Testis (tissue), 2 donors: ENCODE measurements at regions not wholly inside any gene's neighbourhood (a gene's known extent, or its start where the extent isn't known, plus 50 kb on each side); places are given as distances from the start of the nearest gene placed in this dataset.

Experiments
- DNase-seq: peaks from one replicate; pipeline ENCODE4 v3.0.0-alpha.2; 2019
- H3K27ac ChIP-seq, 2 donors: fragments of 200-600 bp; sonication (generic); one replicate each; pipeline ENCODE4 v1.5.1; 2019
- H3K27me3 ChIP-seq: fragments of 200-600 bp; sonication (generic); one replicate; pipeline ENCODE4 v1.5.1; 2019
- H3K36me3 ChIP-seq: fragments of 200-600 bp; sonication (generic); one replicate; pipeline ENCODE4 v1.5.1; 2017; ENCODE audit warnings: low read depth; ENCODE audit errors: missing control alignments
- H3K4me1 ChIP-seq: fragments of 200-600 bp; sonication (generic); one replicate; pipeline ENCODE4 v1.5.1; 2019
- H3K4me3 ChIP-seq, 2 donors: fragments of 200-600 bp; sonication (generic); one replicate each; pipeline ENCODE4 v1.5.1; 2017 to 2019
- H3K9me3 ChIP-seq: fragments of 200-600 bp; sonication (generic); one replicate; pipeline ENCODE4 v1.5.1; 2017
- POLR2A ChIP-seq: fragments of 450-650 bp; IDR thresholded peaks from one replicate; pipeline ENCODE4 v1.6.1; 2017; ENCODE audit warnings: antibody characterized with exemption, mild to moderate bottlenecking, moderate library complexity
- WGBS, 2 donors: methylation state at CpG; one replicate each; pipeline ENCODE4 v1.1.5; 2018; 5-methylcytosine and 5-hydroxymethylcytosine counted together
- intact Hi-C: fragments of 100-400 bp; cut with DNase I; formaldehyde crosslinking; loops from one replicate; pipeline ENCODE4 v1.15.1; 2023; ENCODE audit warnings: low total_unique reads
- TF ChIP-seq, protein P1 (sequence below), 3 experiments: fragments of 450-650 bp in 2 of 3; fragments of 200-600 bp in 1 of 3; sonication (generic) in 1 of 3; IDR thresholded peaks; one replicate each; pipeline ENCODE4 v1.5.1; 2016 to 2019; ENCODE audit warnings: antibody characterized with exemption in 3 of 3, mild to moderate bottlenecking in 2 of 3, moderate library complexity in 1 of 3

- no peak overlapping the region for H3K27ac ChIP-seq
- intact Hi-C loops: no loop called here
- 95 to 96% methylated on average over 8 to 12 of the region's 12 CpGs for WGBS, 2 donors
- H3K4me1 ChIP-seq: no peaks in the 10 kb centered on the region
- no peak for DNase-seq
- no peaks in the 10 kb centered on the region for H3K36me3 ChIP-seq
- no peak overlapping the region for H3K4me3 ChIP-seq
- H3K9me3 ChIP-seq: no peaks in the 10 kb centered on the region
- H3K27me3 ChIP-seq: no peaks in the 10 kb centered on the region
- no peak for TF ChIP-seq POLR2A
- TF ChIP-seq, protein P1, sequence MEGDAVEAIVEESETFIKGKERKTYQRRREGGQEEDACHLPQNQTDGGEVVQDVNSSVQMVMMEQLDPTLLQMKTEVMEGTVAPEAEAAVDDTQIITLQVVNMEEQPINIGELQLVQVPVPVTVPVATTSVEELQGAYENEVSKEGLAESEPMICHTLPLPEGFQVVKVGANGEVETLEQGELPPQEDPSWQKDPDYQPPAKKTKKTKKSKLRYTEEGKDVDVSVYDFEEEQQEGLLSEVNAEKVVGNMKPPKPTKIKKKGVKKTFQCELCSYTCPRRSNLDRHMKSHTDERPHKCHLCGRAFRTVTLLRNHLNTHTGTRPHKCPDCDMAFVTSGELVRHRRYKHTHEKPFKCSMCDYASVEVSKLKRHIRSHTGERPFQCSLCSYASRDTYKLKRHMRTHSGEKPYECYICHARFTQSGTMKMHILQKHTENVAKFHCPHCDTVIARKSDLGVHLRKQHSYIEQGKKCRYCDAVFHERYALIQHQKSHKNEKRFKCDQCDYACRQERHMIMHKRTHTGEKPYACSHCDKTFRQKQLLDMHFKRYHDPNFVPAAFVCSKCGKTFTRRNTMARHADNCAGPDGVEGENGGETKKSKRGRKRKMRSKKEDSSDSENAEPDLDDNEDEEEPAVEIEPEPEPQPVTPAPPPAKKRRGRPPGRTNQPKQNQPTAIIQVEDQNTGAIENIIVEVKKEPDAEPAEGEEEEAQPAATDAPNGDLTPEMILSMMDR (IDR thresholded peaks at IDR 0.05): no peak
Observed at GRCh38 chr11:131201674-131202073, 168.7 kb upstream of the NTM start.

GRCh38 chr11:131203040-131203439 lies 167.4 kb upstream of the NTM start:
- Histone ChIP-seq H3K4me3 (no peak overlapping the region), H3K27ac (no peak overlapping the region), H3K27me3 (no peaks in the 10 kb centered on the region), H3K9me3 (no peaks in the 10 kb centered on the region), H3K36me3 (no peaks in the 10 kb centered on the region), H3K4me1 (no peaks in the 10 kb centered on the region)
- 50 to 63% methylated on average over 1 of the region's 1 CpG for WGBS, 2 donors
- TF ChIP-seq, protein P1 (IDR thresholded peaks at IDR 0.05): no peak
- TF ChIP-seq POLR2A: no peak
- no peak for DNase-seq
- intact Hi-C loops: no loop called here

DNA sequence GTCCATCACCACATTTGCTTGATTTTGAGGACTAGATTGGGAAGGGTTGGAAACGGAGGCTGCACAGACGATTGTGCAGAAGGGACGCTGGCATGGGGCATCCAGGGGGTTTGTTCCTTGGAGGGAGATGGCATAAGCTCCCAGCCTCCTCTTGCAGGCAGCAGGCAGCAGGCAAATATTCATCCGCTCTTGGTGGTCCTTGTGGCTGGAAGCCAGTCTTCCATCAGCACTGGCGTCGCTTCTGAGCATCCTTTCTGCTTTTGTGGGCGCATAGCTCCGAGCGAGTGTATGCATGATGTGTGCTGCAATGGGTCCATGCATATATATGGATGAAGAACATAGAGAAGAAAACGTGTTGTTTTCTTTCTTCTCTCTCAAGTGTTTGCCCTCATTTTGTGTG lies 166.1 kb upstream of the NTM start:
- intact Hi-C loops: no loop called here
- no peaks in the 10 kb centered on the region for H3K9me3 ChIP-seq
- no peak for DNase-seq
- H3K27me3 ChIP-seq: no peaks in the 10 kb centered on the region
- H3K4me3 ChIP-seq: no peak overlapping the region
- TF ChIP-seq, protein P1 (IDR thresholded peaks at IDR 0.05): no peak
- no peak for TF ChIP-seq POLR2A
- no peaks in the 10 kb centered on the region for H3K4me1 ChIP-seq
- no peaks in the 10 kb centered on the region for H3K36me3 ChIP-seq
- no peak overlapping the region for H3K27ac ChIP-seq
- WGBS, 2 donors: 73 to 77% methylated on average over 10 of the region's 10 CpGs

GRCh38 chr11:131204765-131205380 lies 165.5 kb upstream of the NTM start:
- intact Hi-C loops: no loop called here
- H3K4me3 ChIP-seq: peak overlapping the region in 1 of 2 donors; percentile 9
- H3K27me3 ChIP-seq: no peaks in the 10 kb centered on the region
- H3K36me3 ChIP-seq: no peaks in the 10 kb centered on the region
- no peaks in the 10 kb centered on the region for H3K4me1 ChIP-seq
- DNase-seq: no peak
- H3K27ac ChIP-seq: no peak overlapping the region
- 37 to 55% methylated on average over 11 of the region's 11 CpGs for WGBS, 2 donors
- no peaks in the 10 kb centered on the region for H3K9me3 ChIP-seq
- TF ChIP-seq POLR2A: no peak
- TF ChIP-seq, protein P1 (IDR thresholded peaks at IDR 0.05): no peak

DNA sequence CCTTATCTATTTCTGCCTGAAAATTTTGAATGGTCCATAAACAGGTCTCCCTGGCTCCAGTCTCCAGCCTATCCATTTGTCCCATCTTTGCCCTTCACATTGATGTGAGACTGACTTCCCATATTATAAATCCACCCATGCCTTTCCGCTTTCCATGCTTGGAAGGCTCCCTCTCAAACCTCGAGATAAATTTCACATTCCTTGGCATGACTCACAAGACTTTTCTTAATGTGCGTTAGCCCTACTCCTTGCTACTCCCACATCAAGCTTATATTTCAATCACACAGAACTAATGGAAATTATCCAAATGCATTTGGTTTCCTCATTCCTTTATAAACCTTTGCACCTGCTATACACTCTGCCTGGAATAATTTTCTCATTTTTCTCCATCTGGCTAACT lies 163.7 kb upstream of the NTM start:
- WGBS, 2 donors: 55 to 57% methylated on average over 3 of the region's 3 CpGs
- no peaks in the 10 kb centered on the region for H3K9me3 ChIP-seq
- intact Hi-C loops: no loop called here

More for the DNA sequence above, 163.7 kb upstream of the NTM start:
- no peak overlapping the region for H3K4me3 ChIP-seq
- no peaks in the 10 kb centered on the region for H3K4me1 ChIP-seq
- no peak overlapping the region for H3K27ac ChIP-seq
- no peaks in the 10 kb centered on the region for H3K36me3 ChIP-seq
- no peaks in the 10 kb centered on the region for H3K27me3 ChIP-seq
- no peak for DNase-seq
- TF ChIP-seq, protein P1 (IDR thresholded peaks at IDR 0.05): no peak
